ENCODE measurements at regions not wholly inside any gene's neighbourhood (a gene's known extent, or its start where the extent isn't known, plus 50 kb on each side); places are given as distances from the start of the nearest gene placed in this dataset.

DNA sequence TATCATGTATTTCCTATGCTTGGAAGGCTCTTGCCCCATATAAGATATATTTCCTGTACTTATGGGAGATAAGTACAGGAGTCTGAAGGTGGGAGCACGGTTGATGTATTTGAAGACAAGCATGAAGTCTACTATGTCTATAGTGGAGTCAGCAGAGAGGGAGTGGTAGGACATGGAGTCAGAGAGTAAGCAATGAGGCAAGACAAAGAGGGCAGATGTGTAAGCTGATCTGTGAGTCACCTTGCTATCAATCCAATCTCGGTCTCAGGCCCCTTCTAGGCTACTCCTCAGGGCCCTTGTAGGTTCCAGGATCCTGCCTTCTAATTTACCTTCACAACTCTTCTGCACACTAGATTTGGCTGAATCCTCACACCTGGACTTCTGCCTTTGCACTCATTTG, 105.5 kb downstream of the MACIR start:
- no peak for ATAC-seq (ENCODE audit: low read depth)
- Histone ChIP-seq H3K9ac (ENCODE audit: low read depth, low read length) (no peak overlapping the region), H3K14ac (replicated peaks; ENCODE audit: low read depth, low read length) (no peak overlapping the region), H2BK120ac (ENCODE audit: low read depth, low read length) (no peak overlapping the region), H3K9me1 (ENCODE audit: insufficient read depth, low read length) (no peaks in the 10 kb centered on the region), H3K4me2 (ENCODE audit: low read depth, low read length) (no peak overlapping the region), H3K36me3 (ENCODE audit: control insufficient read depth, insufficient read depth, low read length) (no peaks in the 10 kb centered on the region), H2BK5ac (ENCODE audit: low read depth, low read length, poor library complexity, severe bottlenecking) (no peak overlapping the region), H4K20me1 (ENCODE audit: insufficient read depth, low read length) (no peaks in the 10 kb centered on the region), H3K18ac (ENCODE audit: low read depth, low read length) (no peak overlapping the region), H3K4ac (ENCODE audit: low read depth, low read length) (no peak overlapping the region), H2AK5ac (ENCODE audit: low read depth, low read length) (no peak overlapping the region), H3K56ac (ENCODE audit: extremely low read depth, insufficient read depth, low read length) (no peak overlapping the region), H4K91ac (ENCODE audit: insufficient read depth, low read depth, low read length) (no peak overlapping the region), H3K27ac (ENCODE audit: insufficient read depth, low read length) (no peak overlapping the region), H2BK15ac (ENCODE audit: low read depth, low read length) (no peak overlapping the region), H2BK20ac (ENCODE audit: low read depth, low read length) (no peak overlapping the region), H3K27me3 (ENCODE audit: control insufficient read depth, insufficient read depth, low read length) (no peaks in the 10 kb centered on the region), H4K5ac (ENCODE audit: low read depth, low read length) (no peak overlapping the region), H3K9me3 (ENCODE audit: control insufficient read depth, insufficient read depth, low read length) (no peaks in the 10 kb centered on the region), H2AFZ (replicated peaks; ENCODE audit: low read length, poor library complexity) (no peak overlapping the region), H3K23ac (ENCODE audit: low read depth, low read length) (no peak overlapping the region), H3K79me1 (ENCODE audit: low read depth in 1 of 2, low read length in 2 of 2) (no peaks in the 10 kb centered on the region), H3K4me3 (ENCODE audit: insufficient read depth, low read depth, low read length) (no peak overlapping the region), H3K4me1 (ENCODE audit: control insufficient read depth, insufficient read depth, low read length) (no peaks in the 10 kb centered on the region; the same call in 1 of the 2 replicates), H4K8ac (ENCODE audit: low read depth in 2 of 2, low read length in 2 of 2) (no peak overlapping the region), H2AK9ac (replicated peaks; ENCODE audit: low read depth, low read length, poor library complexity) (no peak overlapping the region)
- TF ChIP-seq MXI1 (IDR thresholded peaks at IDR 0.05; ENCODE audit: borderline replicate concordance, low read depth, low read length) = no peak
- no peak for TF ChIP-seq RFX5 (IDR thresholded peaks at IDR 0.05; ENCODE audit: low read depth, low read length)
- no peak for TF ChIP-seq RCOR1 (IDR thresholded peaks at IDR 0.05; ENCODE audit: insufficient replicate concordance, low read length)
- no peak for TF ChIP-seq MAZ (IDR thresholded peaks at IDR 0.05; ENCODE audit: borderline replicate concordance, low read depth, low read length)
- 0 out of 2 replicates have a peak, but pooled peaks have one; percentile 7 for TF ChIP-seq CEBPB (IDR thresholded peaks at IDR 0.05; ENCODE audit: low read depth, low read length)
- TF ChIP-seq NFE2L2 (IDR thresholded peaks at IDR 0.05; ENCODE audit: low read depth, low read length) = no peak
- TF ChIP-seq CHD1 (IDR thresholded peaks at IDR 0.05; ENCODE audit: low read depth, low read length) = no peak
- no peak for TF ChIP-seq BHLHE40 (IDR thresholded peaks at IDR 0.05; ENCODE audit: low read depth, low read length)
- in situ Hi-C loops (cut with MboI; ENCODE audit: low sequenced_read_pairs) = no loop called here
- intact Hi-C loops (cut with micrococcal nuclease) = no loop called here
- no TSS peak for BruUV-seq (replicated peaks)
- dilution Hi-C loops (cut with HindIII; ENCODE audit: low sequenced_read_pairs, unreplicated experiment) = no loop called here
- ChIA-PET POLR2A (ENCODE audit: unreplicated experiment) (no interaction called here), CTCF (no interaction called here)
- peak; percentile 32 for DNase-seq
- 67% methylated on average over 1 of the region's 2 CpGs; no CpG with 5 or more reads in 1 of the 2 experiments for WGBS, 2 experiments (ENCODE audit: extremely low coverage in 2 of 2, insufficient read length in 1 of 2)
